K562 (cell line): ENCODE measurements at regions not wholly inside any gene's neighbourhood (a gene's known extent, or its start where the extent isn't known, plus 50 kb on each side); places are given as distances from the start of the nearest gene placed in this dataset.

ENCODE experiments used
- ARHGAP35 ChIP-seq: fragments of 450-650 bp; IDR thresholded peaks from 2 replicates; pipeline ENCODE4 v1.6.1; 2018; ENCODE audit not compliant: partially characterized antibody
- CEBPZ ChIP-seq: fragments of 150-350 bp; IDR thresholded peaks from 2 replicates; pipeline ENCODE4 v1.6.1; 2014; ENCODE audit warnings: low read depth, mild to moderate bottlenecking, low read length, borderline replicate concordance
- COPS2 ChIP-seq: fragments of 450-650 bp; conservative IDR thresholded peaks from 2 replicates; pipeline ENCODE4 v1.6.1; 2016; ENCODE audit warnings: mild to moderate bottlenecking, moderate library complexity
- ELF2 ChIP-seq: fragments of 250-450 bp; sonication (Bioruptor Pico); IDR thresholded peaks from 2 replicates; pipeline ENCODE4 v1.5.0; 2021; ENCODE audit warnings: mild to moderate bottlenecking
- IFI16 ChIP-seq: fragments of 250-450 bp; sonication (Bioruptor Pico); IDR thresholded peaks from 2 replicates; pipeline ENCODE4 v2.1.2; 2022; ENCODE audit warnings: mild to moderate bottlenecking, inconsistent platforms
- MTF1 ChIP-seq: fragments of 250-450 bp; sonication (Bioruptor Pico); IDR thresholded peaks from 2 replicates; pipeline ENCODE4 v1.9.0; 2021; ENCODE audit warnings: moderate library complexity, mild to moderate bottlenecking, inconsistent platforms, borderline replicate concordance
- NFE2L1 ChIP-seq: fragments of 450-650 bp; IDR thresholded peaks from 2 replicates; pipeline ENCODE4 v1.6.1; 2016; ENCODE audit warnings: missing genetic modification characterization, low read depth, mild to moderate bottlenecking, missing compliant biosample characterization, moderate library complexity, borderline replicate concordance
- NR4A1 ChIP-seq, 2 experiments: fragments of 250-450 bp in 1 of 2; fragments of 450-650 bp in 1 of 2; sonication (Bioruptor Pico) in 1 of 2; IDR thresholded peaks; 2 replicates each; pipeline versions ENCODE4 v1.4.0 to v1.6.1; 2016 to 2020; ENCODE audit warnings: mild to moderate bottlenecking in 2 of 2, missing compliant biosample characterization in 1 of 2, missing genetic modification characterization in 1 of 2, moderate library complexity in 1 of 2
- PHTF2 ChIP-seq: fragments of 250-450 bp; sonication (Bioruptor Pico); IDR thresholded peaks from 2 replicates; pipeline ENCODE4 v1.5.0; 2021; ENCODE audit warnings: mild to moderate bottlenecking
- POLR2B ChIP-seq: fragments of 450-650 bp; IDR thresholded peaks from 2 replicates; pipeline ENCODE4 v1.6.1; 2018; ENCODE audit warnings: low read depth; ENCODE audit not compliant: partially characterized antibody
- PRMT5 ChIP-seq: sonication (generic); formaldehyde crosslinking; IDR thresholded peaks from 2 replicates; pipeline ENCODE4 v1.5.0; 2020; ENCODE audit warnings: missing genetic modification reagents
- RBM25 ChIP-seq: fragments of 200-400 bp; formaldehyde crosslinking; IDR thresholded peaks from 2 replicates; pipeline ENCODE4 v1.6.1; 2018; ENCODE audit warnings: low read length, low read depth, moderate library complexity; ENCODE audit not compliant: severe bottlenecking
- SMAD3 ChIP-seq: fragments of 450-650 bp; formaldehyde crosslinking; conservative IDR thresholded peaks from 2 replicates; pipeline ENCODE4 v1.4.0; 2020; ENCODE audit warnings: mild to moderate bottlenecking
- TAL1 ChIP-seq: fragments of 450-650 bp; IDR thresholded peaks from 2 replicates; pipeline ENCODE4 v1.6.1; 2016; ENCODE audit warnings: mild to moderate bottlenecking
- TCF15 ChIP-seq: fragments of 250-450 bp; sonication (Bioruptor Pico); IDR thresholded peaks from 2 replicates; pipeline ENCODE4 v1.8.0; 2022; ENCODE audit warnings: moderate library complexity, mild to moderate bottlenecking, inconsistent platforms
- TCFL5 ChIP-seq: fragments of 250-450 bp; sonication (Bioruptor Pico); conservative IDR thresholded peaks from 2 replicates; pipeline ENCODE4 v1.6.1; 2021; ENCODE audit warnings: mild to moderate bottlenecking, moderate library complexity, matching md5 sums
- TRIM25 ChIP-seq: fragments of 450-650 bp; IDR thresholded peaks from 2 replicates; pipeline ENCODE4 v1.7.0; 2016; ENCODE audit warnings: borderline replicate concordance
- ZBTB5 ChIP-seq: fragments of 450-650 bp; IDR thresholded peaks from 2 replicates; pipeline ENCODE4 v1.6.1; 2017; ENCODE audit warnings: antibody characterized with exemption
- ZNF197 ChIP-seq: fragments of 200-800 bp; sonication (Bioruptor generic); IDR thresholded peaks from 2 replicates; pipeline ENCODE4 v1.6.1; 2016; ENCODE audit warnings: low read depth, missing genetic modification characterization, missing compliant biosample characterization
- ZNF444 ChIP-seq: fragments of 250-450 bp; sonication (Bioruptor Pico); IDR thresholded peaks from 2 replicates; pipeline ENCODE4 v1.4.0; 2020; ENCODE audit warnings: mild to moderate bottlenecking, moderate library complexity
- ZNF589 ChIP-seq: fragments of 200-800 bp; sonication (Bioruptor generic); IDR thresholded peaks from 2 replicates; pipeline ENCODE4 v1.6.1; 2016; ENCODE audit warnings: low read depth, missing genetic modification characterization, missing compliant biosample characterization

- TF ChIP-seq TRIM25 (no peak), POLR2B (no peak), ZNF197 (CRISPR knock-in tag) (0 out of 2 replicates have a peak, but pooled peaks have one; percentile 61), COPS2 (no peak), IFI16 (CRISPR knock-in tag) (0 out of 2 replicates have a peak, but pooled peaks have one; percentile 60), TCFL5 (CRISPR knock-in tag) (peak; percentile 79), ELF2 (peak; percentile 62; the same call in 1 of the 2 replicates), RBM25 (no peak), TCF15 (CRISPR knock-in tag) (peak; percentile 84; the same call in 1 of the 2 replicates), PRMT5 (no peak), ARHGAP35 (no peak), TAL1 (peak; percentile 57), NFE2L1 (peak; percentile 51), CEBPZ (no peak), PHTF2 (CRISPR knock-in tag) (0 out of 2 replicates have a peak, but pooled peaks have one; percentile 36), NR4A1 (CRISPR knock-in tag; IDR thresholded peaks at IDR 0.05) (no peak), NR4A1 (tag; IDR thresholded peaks at IDR 0.05) (peak; percentile 97), ZBTB5 (no peak), ZNF444 (CRISPR knock-in tag) (0 out of 2 replicates have a peak, but pooled peaks have one; percentile 60), SMAD3 (CRISPR knock-in tag) (peak; percentile 93), ZNF589 (peak; percentile 78; the same call in 1 of the 2 replicates), MTF1 (CRISPR knock-in tag) (peak; percentile 57; the same call in 1 of the 2 replicates)
Observed at GRCh38 chr15:67920524-67921240, 80.8 kb upstream of the RNU6-1 start (continued).
